H1 (cell line): ENCODE measurements at regions not wholly inside any gene's neighbourhood (a gene's known extent, or its start where the extent isn't known, plus 50 kb on each side); places are given as distances from the start of the nearest gene placed in this dataset.

Experiments
- TF ChIP-seq, protein P1 (sequence below): fragments of 300-600 bp; sonication (generic); IDR thresholded peaks from 2 replicates; pipeline ENCODE4 v1.7.1; 2012; ENCODE audit warnings: low read length, moderate library complexity, mild to moderate bottlenecking, inconsistent platforms; ENCODE audit not compliant: insufficient replicate concordance

DNA sequence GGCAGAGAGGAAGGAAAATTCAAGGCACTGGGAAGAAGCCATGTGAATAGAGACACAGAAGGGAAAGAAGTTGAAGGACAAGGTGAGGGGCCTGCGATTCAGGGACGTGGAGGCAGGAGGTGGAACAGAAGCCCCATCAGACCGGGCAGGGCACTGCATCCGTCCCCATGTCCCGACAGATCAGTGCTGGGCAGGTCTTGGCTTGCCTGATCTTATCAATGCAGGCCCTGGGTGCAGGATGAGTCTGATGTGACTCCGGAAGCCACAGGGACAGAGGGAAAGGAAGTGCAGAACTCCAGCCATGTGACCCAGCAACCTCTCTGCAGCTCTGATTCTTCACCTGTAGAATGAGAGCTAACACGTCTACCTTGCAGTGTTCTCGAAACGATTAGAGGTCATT is 136.2 kb upstream of the CTBP2 start (continued):
- TF ChIP-seq, protein P1, sequence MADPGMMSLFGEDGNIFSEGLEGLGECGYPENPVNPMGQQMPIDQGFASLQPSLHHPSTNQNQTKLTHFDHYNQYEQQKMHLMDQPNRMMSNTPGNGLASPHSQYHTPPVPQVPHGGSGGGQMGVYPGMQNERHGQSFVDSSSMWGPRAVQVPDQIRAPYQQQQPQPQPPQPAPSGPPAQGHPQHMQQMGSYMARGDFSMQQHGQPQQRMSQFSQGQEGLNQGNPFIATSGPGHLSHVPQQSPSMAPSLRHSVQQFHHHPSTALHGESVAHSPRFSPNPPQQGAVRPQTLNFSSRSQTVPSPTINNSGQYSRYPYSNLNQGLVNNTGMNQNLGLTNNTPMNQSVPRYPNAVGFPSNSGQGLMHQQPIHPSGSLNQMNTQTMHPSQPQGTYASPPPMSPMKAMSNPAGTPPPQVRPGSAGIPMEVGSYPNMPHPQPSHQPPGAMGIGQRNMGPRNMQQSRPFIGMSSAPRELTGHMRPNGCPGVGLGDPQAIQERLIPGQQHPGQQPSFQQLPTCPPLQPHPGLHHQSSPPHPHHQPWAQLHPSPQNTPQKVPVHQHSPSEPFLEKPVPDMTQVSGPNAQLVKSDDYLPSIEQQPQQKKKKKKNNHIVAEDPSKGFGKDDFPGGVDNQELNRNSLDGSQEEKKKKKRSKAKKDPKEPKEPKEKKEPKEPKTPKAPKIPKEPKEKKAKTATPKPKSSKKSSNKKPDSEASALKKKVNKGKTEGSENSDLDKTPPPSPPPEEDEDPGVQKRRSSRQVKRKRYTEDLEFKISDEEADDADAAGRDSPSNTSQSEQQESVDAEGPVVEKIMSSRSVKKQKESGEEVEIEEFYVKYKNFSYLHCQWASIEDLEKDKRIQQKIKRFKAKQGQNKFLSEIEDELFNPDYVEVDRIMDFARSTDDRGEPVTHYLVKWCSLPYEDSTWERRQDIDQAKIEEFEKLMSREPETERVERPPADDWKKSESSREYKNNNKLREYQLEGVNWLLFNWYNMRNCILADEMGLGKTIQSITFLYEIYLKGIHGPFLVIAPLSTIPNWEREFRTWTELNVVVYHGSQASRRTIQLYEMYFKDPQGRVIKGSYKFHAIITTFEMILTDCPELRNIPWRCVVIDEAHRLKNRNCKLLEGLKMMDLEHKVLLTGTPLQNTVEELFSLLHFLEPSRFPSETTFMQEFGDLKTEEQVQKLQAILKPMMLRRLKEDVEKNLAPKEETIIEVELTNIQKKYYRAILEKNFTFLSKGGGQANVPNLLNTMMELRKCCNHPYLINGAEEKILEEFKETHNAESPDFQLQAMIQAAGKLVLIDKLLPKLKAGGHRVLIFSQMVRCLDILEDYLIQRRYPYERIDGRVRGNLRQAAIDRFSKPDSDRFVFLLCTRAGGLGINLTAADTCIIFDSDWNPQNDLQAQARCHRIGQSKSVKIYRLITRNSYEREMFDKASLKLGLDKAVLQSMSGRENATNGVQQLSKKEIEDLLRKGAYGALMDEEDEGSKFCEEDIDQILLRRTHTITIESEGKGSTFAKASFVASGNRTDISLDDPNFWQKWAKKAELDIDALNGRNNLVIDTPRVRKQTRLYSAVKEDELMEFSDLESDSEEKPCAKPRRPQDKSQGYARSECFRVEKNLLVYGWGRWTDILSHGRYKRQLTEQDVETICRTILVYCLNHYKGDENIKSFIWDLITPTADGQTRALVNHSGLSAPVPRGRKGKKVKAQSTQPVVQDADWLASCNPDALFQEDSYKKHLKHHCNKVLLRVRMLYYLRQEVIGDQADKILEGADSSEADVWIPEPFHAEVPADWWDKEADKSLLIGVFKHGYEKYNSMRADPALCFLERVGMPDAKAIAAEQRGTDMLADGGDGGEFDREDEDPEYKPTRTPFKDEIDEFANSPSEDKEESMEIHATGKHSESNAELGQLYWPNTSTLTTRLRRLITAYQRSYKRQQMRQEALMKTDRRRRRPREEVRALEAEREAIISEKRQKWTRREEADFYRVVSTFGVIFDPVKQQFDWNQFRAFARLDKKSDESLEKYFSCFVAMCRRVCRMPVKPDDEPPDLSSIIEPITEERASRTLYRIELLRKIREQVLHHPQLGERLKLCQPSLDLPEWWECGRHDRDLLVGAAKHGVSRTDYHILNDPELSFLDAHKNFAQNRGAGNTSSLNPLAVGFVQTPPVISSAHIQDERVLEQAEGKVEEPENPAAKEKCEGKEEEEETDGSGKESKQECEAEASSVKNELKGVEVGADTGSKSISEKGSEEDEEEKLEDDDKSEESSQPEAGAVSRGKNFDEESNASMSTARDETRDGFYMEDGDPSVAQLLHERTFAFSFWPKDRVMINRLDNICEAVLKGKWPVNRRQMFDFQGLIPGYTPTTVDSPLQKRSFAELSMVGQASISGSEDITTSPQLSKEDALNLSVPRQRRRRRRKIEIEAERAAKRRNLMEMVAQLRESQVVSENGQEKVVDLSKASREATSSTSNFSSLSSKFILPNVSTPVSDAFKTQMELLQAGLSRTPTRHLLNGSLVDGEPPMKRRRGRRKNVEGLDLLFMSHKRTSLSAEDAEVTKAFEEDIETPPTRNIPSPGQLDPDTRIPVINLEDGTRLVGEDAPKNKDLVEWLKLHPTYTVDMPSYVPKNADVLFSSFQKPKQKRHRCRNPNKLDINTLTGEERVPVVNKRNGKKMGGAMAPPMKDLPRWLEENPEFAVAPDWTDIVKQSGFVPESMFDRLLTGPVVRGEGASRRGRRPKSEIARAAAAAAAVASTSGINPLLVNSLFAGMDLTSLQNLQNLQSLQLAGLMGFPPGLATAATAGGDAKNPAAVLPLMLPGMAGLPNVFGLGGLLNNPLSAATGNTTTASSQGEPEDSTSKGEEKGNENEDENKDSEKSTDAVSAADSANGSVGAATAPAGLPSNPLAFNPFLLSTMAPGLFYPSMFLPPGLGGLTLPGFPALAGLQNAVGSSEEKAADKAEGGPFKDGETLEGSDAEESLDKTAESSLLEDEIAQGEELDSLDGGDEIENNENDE: no peak
